Nephron progenitor cell (in vitro differentiated cells): ENCODE measurements at regions not wholly inside any gene's neighbourhood (a gene's known extent, or its start where the extent isn't known, plus 50 kb on each side); places are given as distances from the start of the nearest gene placed in this dataset.

ENCODE experiments used
- DNase-seq: peaks from one replicate; pipeline ENCODE4 v3.0.0; 2021
- H3K27ac Mint-ChIP-seq: 2 replicates; pipeline ENCODE4 v1.8.0; 2021; ENCODE audit warnings: mild to moderate bottlenecking, moderate library complexity, mixed read lengths
- H3K27me3 Mint-ChIP-seq: 2 replicates; pipeline ENCODE4 v1.8.0; 2021; ENCODE audit warnings: mild to moderate bottlenecking, low read depth, mixed read lengths; ENCODE audit not compliant: poor library complexity
- H3K36me3 Mint-ChIP-seq: 2 replicates; pipeline ENCODE4 v1.8.0; 2021; ENCODE audit warnings: low read depth, mixed read lengths
- H3K4me1 Mint-ChIP-seq: 2 replicates; pipeline ENCODE4 v1.8.0; 2021; ENCODE audit warnings: mixed read lengths
- H3K4me3 Mint-ChIP-seq: 2 replicates; pipeline ENCODE4 v1.8.0; 2021; ENCODE audit warnings: mild to moderate bottlenecking, moderate library complexity, mixed read lengths
- H3K9me3 Mint-ChIP-seq: 2 replicates; pipeline ENCODE4 v1.8.0; 2021; ENCODE audit warnings: mild to moderate bottlenecking, moderate library complexity, mixed read lengths
- TF ChIP-seq, protein P1 (sequence below): fragments of 200-600 bp; sonication (generic); IDR thresholded peaks from 2 replicates; pipeline ENCODE4 v1.5.0; 2021; ENCODE audit warnings: antibody characterized with exemption

GRCh38 chr17:5695480-5695879 is 111.2 kb upstream of the NLRP1 start:
- peaks cover 12% of the 10 kb centered on the region for H3K27me3 Mint-ChIP-seq

DNA sequence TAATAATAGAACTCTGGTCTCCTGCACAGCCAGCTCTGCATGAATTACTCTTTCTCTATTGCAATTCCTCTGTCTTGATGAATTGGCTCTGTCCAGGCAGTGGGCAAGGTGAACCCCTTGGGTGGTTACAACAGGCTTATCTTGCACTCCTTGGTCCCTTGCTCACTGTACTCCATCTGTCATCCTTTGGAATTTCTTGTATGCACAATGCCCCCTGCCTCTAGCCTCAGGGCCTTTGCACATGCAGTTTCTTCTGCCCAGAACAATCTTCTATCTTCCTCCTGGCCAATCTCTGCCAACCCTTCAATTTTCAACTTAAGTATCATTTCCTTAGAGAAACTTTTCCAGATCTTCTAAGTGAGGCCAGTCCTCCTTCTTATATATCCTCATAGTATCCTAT is 114.7 kb upstream of the NLRP1 start:
- Mint-ChIP-seq H3K4me3 (no peak overlapping the region), H3K9me3 (peaks cover 19% of the 10 kb centered on the region), H3K4me1 (peaks cover 56% of the 10 kb centered on the region), H3K36me3 (no peaks in the 10 kb centered on the region), H3K27ac (no peak overlapping the region), H3K27me3 (peaks cover 15% of the 10 kb centered on the region)
- TF ChIP-seq, protein P1, sequence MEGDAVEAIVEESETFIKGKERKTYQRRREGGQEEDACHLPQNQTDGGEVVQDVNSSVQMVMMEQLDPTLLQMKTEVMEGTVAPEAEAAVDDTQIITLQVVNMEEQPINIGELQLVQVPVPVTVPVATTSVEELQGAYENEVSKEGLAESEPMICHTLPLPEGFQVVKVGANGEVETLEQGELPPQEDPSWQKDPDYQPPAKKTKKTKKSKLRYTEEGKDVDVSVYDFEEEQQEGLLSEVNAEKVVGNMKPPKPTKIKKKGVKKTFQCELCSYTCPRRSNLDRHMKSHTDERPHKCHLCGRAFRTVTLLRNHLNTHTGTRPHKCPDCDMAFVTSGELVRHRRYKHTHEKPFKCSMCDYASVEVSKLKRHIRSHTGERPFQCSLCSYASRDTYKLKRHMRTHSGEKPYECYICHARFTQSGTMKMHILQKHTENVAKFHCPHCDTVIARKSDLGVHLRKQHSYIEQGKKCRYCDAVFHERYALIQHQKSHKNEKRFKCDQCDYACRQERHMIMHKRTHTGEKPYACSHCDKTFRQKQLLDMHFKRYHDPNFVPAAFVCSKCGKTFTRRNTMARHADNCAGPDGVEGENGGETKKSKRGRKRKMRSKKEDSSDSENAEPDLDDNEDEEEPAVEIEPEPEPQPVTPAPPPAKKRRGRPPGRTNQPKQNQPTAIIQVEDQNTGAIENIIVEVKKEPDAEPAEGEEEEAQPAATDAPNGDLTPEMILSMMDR, result no peak
- no peak for DNase-seq

More at GRCh38 chr17:5695480-5695879, 111.2 kb upstream of the NLRP1 start:
- TF ChIP-seq, protein P1, result no peak
- no peaks in the 10 kb centered on the region for H3K36me3 Mint-ChIP-seq
- H3K4me1 Mint-ChIP-seq, result peaks cover 39% of the 10 kb centered on the region
- H3K4me3 Mint-ChIP-seq, result peak overlapping the region; percentile 12
- no peak overlapping the region for H3K27ac Mint-ChIP-seq
- peaks cover 8% of the 10 kb centered on the region for H3K9me3 Mint-ChIP-seq
- DNase-seq, result no peak

DNA sequence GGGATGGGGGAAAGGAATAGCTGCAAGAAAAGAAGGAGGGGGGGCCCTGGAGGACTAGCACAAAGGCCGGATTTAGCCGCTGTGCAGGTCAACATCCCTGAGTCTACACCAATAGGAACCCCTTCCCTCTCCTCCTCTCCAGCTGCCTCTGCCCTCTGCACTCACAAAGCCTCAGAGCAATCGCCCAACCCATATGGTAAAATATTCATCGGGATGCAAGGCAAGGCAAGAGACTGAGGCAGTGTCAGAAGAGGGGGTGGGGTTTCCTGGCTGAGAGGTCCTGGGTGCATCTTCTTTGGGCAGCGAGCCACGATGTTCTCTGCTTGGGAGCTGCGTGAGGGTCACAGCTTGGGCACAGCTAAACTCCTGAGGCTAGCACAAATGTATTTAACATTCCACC is 115.5 kb upstream of the NLRP1 start:
- H3K27ac Mint-ChIP-seq, result no peak overlapping the region
- peaks cover 21% of the 10 kb centered on the region for H3K9me3 Mint-ChIP-seq
- H3K4me3 Mint-ChIP-seq, result no peak overlapping the region
- H3K4me1 Mint-ChIP-seq, result peaks cover 50% of the 10 kb centered on the region
- H3K27me3 Mint-ChIP-seq, result peaks cover 15% of the 10 kb centered on the region
- DNase-seq, result no peak
- no peaks in the 10 kb centered on the region for H3K36me3 Mint-ChIP-seq
- TF ChIP-seq, protein P1, result no peak

GRCh38 chr17:5700745-5701144 is 116.4 kb upstream of the NLRP1 start:
- no peaks in the 10 kb centered on the region for H3K36me3 Mint-ChIP-seq
- H3K27ac Mint-ChIP-seq, result no peak overlapping the region
- peaks cover 21% of the 10 kb centered on the region for H3K9me3 Mint-ChIP-seq
- no peak for DNase-seq
- peaks cover 8% of the 10 kb centered on the region for H3K27me3 Mint-ChIP-seq
- peaks cover 50% of the 10 kb centered on the region for H3K4me1 Mint-ChIP-seq
- no peak overlapping the region for H3K4me3 Mint-ChIP-seq
- TF ChIP-seq, protein P1, result no peak

- peaks cover 8% of the 10 kb centered on the region for H3K27me3 Mint-ChIP-seq
These were observed 117.1 kb upstream of the NLRP1 start for GRCh38 chr17:5701381-5701780.

DNA sequence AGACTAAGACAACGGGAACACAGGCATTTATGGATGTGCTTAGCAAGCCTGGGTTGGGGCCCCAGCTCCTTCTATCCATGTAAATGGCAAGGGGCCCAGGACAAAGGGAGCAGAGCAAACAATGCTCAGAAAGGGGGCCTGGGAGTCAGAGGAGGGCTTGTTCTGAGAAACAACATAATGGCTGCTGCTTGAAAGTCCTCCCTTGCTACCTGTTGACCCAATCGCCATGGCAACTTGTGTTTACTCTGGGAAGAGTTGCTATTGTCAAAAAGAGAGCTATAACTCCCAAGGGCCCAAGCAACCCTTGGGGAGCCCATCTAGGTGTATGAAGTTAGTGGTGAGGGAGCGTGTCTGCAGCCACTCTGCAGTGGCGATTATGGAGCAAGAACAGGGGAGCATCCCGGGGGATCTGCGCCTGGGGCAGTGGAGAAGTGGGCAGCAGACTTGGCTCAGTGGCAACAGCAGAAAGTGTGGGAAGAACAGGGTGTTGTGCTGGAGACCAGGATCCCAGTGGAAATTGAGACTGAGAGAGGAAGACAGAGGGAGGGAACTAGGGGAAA is 118.7 kb upstream of the NLRP1 start:
- Mint-ChIP-seq H3K9me3 (peaks cover 21% of the 10 kb centered on the region), H3K27me3 (peaks cover 8% of the 10 kb centered on the region), H3K27ac (peak overlapping the region; percentile 6), H3K36me3 (no peaks in the 10 kb centered on the region), H3K4me1 (peaks cover 63% of the 10 kb centered on the region), H3K4me3 (no peak overlapping the region)
- TF ChIP-seq, protein P1, result no peak
- DNase-seq, result no peak

More at GRCh38 chr17:5701381-5701780, 117.1 kb upstream of the NLRP1 start:
- no peak for DNase-seq
- Mint-ChIP-seq H3K4me1 (peaks cover 50% of the 10 kb centered on the region), H3K27ac (no peak overlapping the region), H3K36me3 (no peaks in the 10 kb centered on the region), H3K9me3 (peaks cover 21% of the 10 kb centered on the region), H3K4me3 (no peak overlapping the region)
- TF ChIP-seq, protein P1, result no peak
